ENCODE measurements at regions not wholly inside any gene's neighbourhood (a gene's known extent, or its start where the extent isn't known, plus 50 kb on each side); places are given as distances from the start of the nearest gene placed in this dataset.

DNA sequence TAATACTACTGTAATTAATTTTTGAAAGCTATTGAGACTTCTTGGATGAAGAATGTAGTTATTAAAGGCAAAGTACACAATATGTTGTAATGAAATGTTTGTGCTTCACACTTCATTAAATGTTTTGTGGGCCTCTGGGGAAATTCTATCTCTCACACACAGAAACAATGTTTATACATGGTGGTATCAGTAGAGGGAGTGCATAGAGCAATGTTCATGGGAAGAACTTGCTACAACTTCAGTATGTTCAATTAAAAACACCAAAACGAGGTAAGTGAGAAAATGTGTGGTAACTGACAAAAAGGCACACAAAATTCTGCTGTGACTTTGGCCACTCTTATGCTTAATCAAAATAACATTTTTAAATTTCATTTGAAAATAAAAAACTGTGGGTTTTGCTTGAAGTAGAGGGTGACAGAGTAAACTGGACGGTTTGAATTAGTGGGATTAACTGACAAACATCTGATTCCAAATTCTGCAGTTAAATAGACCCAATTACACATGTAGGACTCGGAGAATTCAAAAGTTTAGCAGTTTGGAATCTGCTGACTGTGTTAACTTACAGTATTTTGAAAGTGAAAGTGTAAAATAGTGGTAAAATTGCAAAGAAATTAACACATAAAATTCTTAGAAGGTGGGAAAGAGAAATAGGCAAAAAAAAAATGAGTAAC lies 111.4 kb upstream of the TTC29 start:
- FAIRE-seq (peak; percentile 56), DNase-seq (ENCODE audit: insufficient read length) (no peak)
- TF ChIP-seq POLR2AphosphoS5 (IDR thresholded peaks at IDR 0.05; ENCODE audit: low read depth, low read length), result no peak
- TF ChIP-seq TAF1 (IDR thresholded peaks at IDR 0.05; ENCODE audit: borderline replicate concordance, low read depth, low read length), result no peak
- no peak for TF ChIP-seq POLR2A (IDR thresholded peaks at IDR 0.05; ENCODE audit: low read depth, low read length)

DNA sequence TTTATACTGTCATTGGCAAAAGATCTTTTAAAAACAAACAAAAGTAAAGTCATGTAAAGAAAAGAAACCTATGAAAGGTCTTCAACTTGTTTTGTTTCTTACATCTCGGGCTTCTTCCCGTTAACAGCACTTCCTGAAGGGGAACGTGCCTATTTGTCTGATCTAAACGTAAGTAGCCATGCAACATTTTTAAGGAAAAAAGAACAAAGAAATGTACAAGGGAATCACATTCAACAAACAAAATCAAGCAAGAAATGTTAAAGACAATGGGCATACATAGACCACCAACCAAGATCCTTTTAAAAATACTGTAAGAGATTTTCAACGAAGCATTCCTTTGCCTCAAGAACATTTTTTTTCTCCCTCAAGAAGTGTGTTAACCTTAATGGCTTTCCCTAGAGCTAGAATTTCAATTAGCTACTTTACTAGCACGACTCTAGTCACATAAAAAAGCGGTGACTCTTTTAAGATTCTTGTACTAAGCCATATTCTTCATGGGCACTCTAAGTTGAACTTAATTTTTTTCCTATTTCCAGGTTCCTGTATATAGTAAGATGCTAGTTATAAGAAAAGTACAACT lies 112.0 kb upstream of the TTC29 start:
- FAIRE-seq (no peak), DNase-seq (ENCODE audit: insufficient read length) (no peak)
- TF ChIP-seq POLR2A (IDR thresholded peaks at IDR 0.05; ENCODE audit: low read depth, low read length) (no peak), TAF1 (IDR thresholded peaks at IDR 0.05; ENCODE audit: borderline replicate concordance, low read depth, low read length) (no peak), POLR2AphosphoS5 (IDR thresholded peaks at IDR 0.05; ENCODE audit: low read depth, low read length) (no peak)

DNA sequence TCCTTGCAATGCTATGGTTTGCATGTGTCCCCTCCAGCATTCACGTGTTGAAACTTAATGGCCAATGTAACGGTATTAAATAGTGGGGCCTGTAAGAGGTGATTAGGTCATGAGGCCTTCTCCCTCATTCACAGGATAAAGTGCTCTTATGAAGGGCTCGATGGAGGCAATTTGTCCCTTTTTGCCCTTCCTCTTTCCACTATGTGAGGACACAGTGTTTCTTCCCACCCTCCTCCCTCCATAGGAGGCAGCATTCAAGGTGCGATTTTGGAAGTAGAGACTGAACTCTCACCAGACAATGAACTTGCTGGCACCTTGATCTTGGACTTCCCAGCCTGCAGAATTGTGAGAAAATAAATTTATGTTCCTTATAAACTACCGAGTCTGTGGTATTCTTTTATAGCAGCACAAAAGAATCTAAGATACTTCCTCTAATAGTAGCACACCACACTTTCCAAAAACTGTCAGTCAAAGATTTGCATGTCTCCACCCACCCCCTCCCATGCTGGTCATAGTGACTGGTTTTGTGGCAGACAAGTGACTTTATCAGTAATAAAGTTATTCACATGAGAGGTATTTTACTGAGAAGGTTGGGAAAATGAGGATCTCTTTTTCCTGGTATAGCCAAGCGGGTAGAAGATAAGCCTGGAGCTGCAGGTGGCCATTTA lies 113.5 kb upstream of the TTC29 start:
- TF ChIP-seq POLR2A (IDR thresholded peaks at IDR 0.05; ENCODE audit: low read depth, low read length) (no peak), TAF1 (IDR thresholded peaks at IDR 0.05; ENCODE audit: borderline replicate concordance, low read depth, low read length) (no peak), POLR2AphosphoS5 (IDR thresholded peaks at IDR 0.05; ENCODE audit: low read depth, low read length) (no peak)
- FAIRE-seq (peak; percentile 54), DNase-seq (ENCODE audit: insufficient read length) (no peak)

GRCh38 chr4:147060151-147060931 lies 114.7 kb upstream of the TTC29 start:
- DNase-seq (ENCODE audit: insufficient read length), result no peak
- FAIRE-seq, result no peak
- TF ChIP-seq TAF1 (IDR thresholded peaks at IDR 0.05; ENCODE audit: borderline replicate concordance, low read depth, low read length) (no peak), POLR2AphosphoS5 (IDR thresholded peaks at IDR 0.05; ENCODE audit: low read depth, low read length) (no peak), POLR2A (IDR thresholded peaks at IDR 0.05; ENCODE audit: low read depth, low read length) (no peak)

DNA sequence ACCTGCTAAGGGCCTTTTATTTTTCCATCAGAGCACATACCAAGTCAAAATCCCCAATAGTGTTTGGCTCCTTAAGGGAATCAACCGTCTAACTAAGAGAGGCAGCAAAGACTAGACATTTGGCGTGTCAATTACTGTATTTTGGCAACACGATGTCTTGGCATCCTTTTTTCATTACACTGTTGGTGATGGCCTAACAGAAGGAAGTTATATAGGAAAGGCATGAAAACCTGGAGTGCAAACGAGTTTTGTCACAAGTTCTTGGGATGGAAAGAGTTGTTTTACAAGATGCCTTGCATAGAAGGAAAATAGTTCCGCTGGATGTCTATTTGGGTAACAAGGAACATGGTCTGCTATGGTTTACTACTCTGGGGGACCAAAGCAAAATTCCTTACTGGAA lies 119.2 kb upstream of the TTC29 start:
- no peak for DNase-seq (ENCODE audit: insufficient read length)
- FAIRE-seq, result no peak
- TF ChIP-seq POLR2A (IDR thresholded peaks at IDR 0.05; ENCODE audit: low read depth, low read length), result no peak
- TF ChIP-seq POLR2AphosphoS5 (IDR thresholded peaks at IDR 0.05; ENCODE audit: low read depth, low read length), result no peak
- TF ChIP-seq TAF1 (IDR thresholded peaks at IDR 0.05; ENCODE audit: borderline replicate concordance, low read depth, low read length), result no peak

DNA sequence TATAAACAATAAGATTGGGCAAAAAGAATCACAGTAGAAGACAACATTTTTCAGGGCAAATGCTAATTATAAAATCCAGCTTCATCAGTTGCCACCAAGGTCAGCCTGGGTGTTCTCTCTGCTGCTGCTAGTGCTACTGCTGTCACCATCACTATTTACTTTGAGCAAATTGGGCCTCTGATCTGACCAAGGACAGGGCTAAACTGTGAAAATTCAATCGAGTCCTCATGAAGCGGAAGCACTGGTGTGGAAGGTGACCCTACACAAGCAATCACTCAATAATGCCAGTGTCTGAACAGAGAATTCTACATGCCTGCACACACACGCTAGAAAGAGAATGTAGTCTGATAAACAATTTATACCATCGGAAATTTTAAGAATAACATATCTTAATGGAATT lies 122.9 kb upstream of the TTC29 start:
- TF ChIP-seq POLR2AphosphoS5 (IDR thresholded peaks at IDR 0.05; ENCODE audit: low read depth, low read length), result no peak
- TF ChIP-seq POLR2A (IDR thresholded peaks at IDR 0.05; ENCODE audit: low read depth, low read length), result no peak
- no peak for TF ChIP-seq TAF1 (IDR thresholded peaks at IDR 0.05; ENCODE audit: borderline replicate concordance, low read depth, low read length)
- DNase-seq (ENCODE audit: insufficient read length) (no peak), FAIRE-seq (no peak)

DNA sequence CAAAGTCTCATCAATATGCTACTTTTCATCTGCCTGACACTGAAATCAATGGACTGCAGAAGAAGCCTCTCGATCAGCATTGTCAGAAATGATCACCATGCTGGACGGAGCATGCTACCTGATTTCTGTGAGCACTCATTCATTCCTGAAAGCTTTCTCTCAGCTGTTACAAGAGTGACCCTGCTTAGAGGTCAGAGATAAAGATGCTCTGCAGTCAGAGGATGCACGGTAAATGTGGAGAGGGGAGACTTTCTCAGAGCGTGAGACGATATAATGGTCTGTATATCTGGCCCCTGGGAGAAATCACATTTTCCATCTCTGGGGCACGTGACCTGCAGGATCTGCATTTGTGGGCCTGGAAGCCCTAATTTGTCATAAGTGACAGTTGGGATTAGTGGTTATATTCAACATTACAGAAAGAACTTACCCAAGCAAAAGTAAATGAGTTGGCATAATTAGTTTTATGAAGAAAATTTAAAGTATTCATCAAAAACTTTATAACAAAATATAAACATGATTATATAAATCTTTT lies 125.6 kb upstream of the TTC29 start:
- TF ChIP-seq TAF1 (IDR thresholded peaks at IDR 0.05; ENCODE audit: borderline replicate concordance, low read depth, low read length) (no peak), POLR2A (IDR thresholded peaks at IDR 0.05; ENCODE audit: low read depth, low read length) (no peak), POLR2AphosphoS5 (IDR thresholded peaks at IDR 0.05; ENCODE audit: low read depth, low read length) (no peak)
- DNase-seq (ENCODE audit: insufficient read length) (no peak), FAIRE-seq (no peak)

DNA sequence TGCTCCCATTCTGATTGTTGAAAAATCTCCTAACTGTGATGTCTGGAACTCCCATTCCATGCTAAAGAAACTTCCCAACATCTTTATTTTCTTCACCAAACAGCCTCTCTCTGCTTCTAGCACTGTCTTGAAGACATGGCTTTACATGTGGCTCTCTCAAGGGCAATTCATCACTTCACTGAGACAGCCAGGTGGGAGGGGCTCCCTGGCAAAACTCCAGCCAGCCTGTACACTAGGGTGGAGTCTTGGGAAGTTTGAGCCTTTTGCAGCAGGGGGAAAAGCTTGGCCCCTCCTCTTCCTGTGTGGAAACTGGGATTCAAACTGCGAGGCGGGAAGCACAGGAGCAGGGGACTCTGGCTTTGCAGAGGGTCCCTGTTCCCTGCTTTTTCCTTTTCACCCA lies 130.5 kb upstream of the TTC29 start:
- FAIRE-seq (no peak), DNase-seq (ENCODE audit: insufficient read length) (no peak)
- no peak for TF ChIP-seq TAF1 (IDR thresholded peaks at IDR 0.05; ENCODE audit: borderline replicate concordance, low read depth, low read length)
- no peak for TF ChIP-seq POLR2AphosphoS5 (IDR thresholded peaks at IDR 0.05; ENCODE audit: low read depth, low read length)
- TF ChIP-seq POLR2A (IDR thresholded peaks at IDR 0.05; ENCODE audit: low read depth, low read length), result no peak

- FAIRE-seq (no peak), DNase-seq (ENCODE audit: insufficient read length) (no peak)
- no peak for TF ChIP-seq TAF1 (IDR thresholded peaks at IDR 0.05; ENCODE audit: borderline replicate concordance, low read depth, low read length)
- no peak for TF ChIP-seq POLR2A (IDR thresholded peaks at IDR 0.05; ENCODE audit: low read depth, low read length)
- TF ChIP-seq POLR2AphosphoS5 (IDR thresholded peaks at IDR 0.05; ENCODE audit: low read depth, low read length), result no peak
These were observed 131.1 kb upstream of the TTC29 start for GRCh38 chr4:147076728-147077127.

DNA sequence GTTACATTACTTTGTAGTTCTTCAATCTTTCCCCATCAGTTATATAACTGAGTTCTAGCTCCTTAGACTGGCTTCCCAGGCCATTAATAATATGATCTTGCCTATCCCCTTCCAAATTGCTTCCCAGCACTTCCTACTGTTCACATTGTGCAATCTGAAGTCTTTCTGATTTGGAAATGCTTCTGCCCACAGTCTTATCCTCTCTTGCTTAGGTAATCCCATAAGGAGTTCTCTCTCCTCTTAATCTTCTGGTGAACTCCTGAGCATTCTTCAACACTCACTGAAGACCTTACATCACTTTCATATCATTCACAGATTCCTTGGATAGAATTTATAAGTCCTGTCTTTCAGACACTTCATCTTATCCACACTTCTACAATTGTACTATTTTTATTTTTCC lies 132.7 kb upstream of the TTC29 start:
- no peak for TF ChIP-seq POLR2AphosphoS5 (IDR thresholded peaks at IDR 0.05; ENCODE audit: low read depth, low read length)
- no peak for TF ChIP-seq POLR2A (IDR thresholded peaks at IDR 0.05; ENCODE audit: low read depth, low read length)
- TF ChIP-seq TAF1 (IDR thresholded peaks at IDR 0.05; ENCODE audit: borderline replicate concordance, low read depth, low read length), result no peak
- DNase-seq (ENCODE audit: insufficient read length) (no peak), FAIRE-seq (no peak)

All from GM12892 (cell line).